Activated T-helper 2 cell treated with anti-CD3 and anti-CD28 coated beads, Interferon-gamma antibody, Interleukin-2, Interleukin-4, amounts not matched to agents 10 μg/mL and 5 μg/mL and 100 μg/mL, durations not matched to agents 14 hours and 24 hours and 36 hours (primary cell): ENCODE measurements at regions not wholly inside any gene's neighbourhood (a gene's known extent, or its start where the extent isn't known, plus 50 kb on each side); places are given as distances from the start of the nearest gene placed in this dataset.

Source experiments
- DNase-seq: peaks from one replicate; pipeline ENCODE4 v3.0.0; 2021; ENCODE audit warnings: low spot score
- H3K27ac Mint-ChIP-seq: one replicate; pipeline ENCODE4 v1.8.0; 2021; ENCODE audit warnings: mixed read lengths
- H3K27me3 Mint-ChIP-seq: one replicate; pipeline ENCODE4 v1.8.0; 2021; ENCODE audit warnings: low read depth, mixed read lengths
- H3K36me3 Mint-ChIP-seq: one replicate; pipeline ENCODE4 v1.8.0; 2021; ENCODE audit warnings: low read depth, mixed read lengths
- H3K4me1 Mint-ChIP-seq: one replicate; pipeline ENCODE4 v1.8.0; 2021; ENCODE audit warnings: low read depth, mixed read lengths
- H3K4me3 Mint-ChIP-seq: one replicate; pipeline ENCODE4 v1.8.0; 2021; ENCODE audit warnings: low read depth, mild to moderate bottlenecking, moderate library complexity, mixed read lengths
- H3K9me3 Mint-ChIP-seq: one replicate; pipeline ENCODE4 v1.8.0; 2021; ENCODE audit warnings: mixed read lengths
- intact Hi-C: fragments of 100-400 bp; cut with micrococcal nuclease; formaldehyde crosslinking; loops from one replicate; pipeline ENCODE4 v1.15.1; 2023

- peaks cover 9% of the 10 kb centered on the region for H3K9me3 Mint-ChIP-seq
- intact Hi-C loops = no loop called here
- H3K4me1 Mint-ChIP-seq = no peaks in the 10 kb centered on the region
- H3K4me3 Mint-ChIP-seq = no peak overlapping the region
- no peaks in the 10 kb centered on the region for H3K27me3 Mint-ChIP-seq
- DNase-seq = no peak
- no peak overlapping the region for H3K27ac Mint-ChIP-seq
- no peaks in the 10 kb centered on the region for H3K36me3 Mint-ChIP-seq
Measured at GRCh38 chr13:87078947-87079795, 592.0 kb upstream of the SLITRK5 start.

DNA sequence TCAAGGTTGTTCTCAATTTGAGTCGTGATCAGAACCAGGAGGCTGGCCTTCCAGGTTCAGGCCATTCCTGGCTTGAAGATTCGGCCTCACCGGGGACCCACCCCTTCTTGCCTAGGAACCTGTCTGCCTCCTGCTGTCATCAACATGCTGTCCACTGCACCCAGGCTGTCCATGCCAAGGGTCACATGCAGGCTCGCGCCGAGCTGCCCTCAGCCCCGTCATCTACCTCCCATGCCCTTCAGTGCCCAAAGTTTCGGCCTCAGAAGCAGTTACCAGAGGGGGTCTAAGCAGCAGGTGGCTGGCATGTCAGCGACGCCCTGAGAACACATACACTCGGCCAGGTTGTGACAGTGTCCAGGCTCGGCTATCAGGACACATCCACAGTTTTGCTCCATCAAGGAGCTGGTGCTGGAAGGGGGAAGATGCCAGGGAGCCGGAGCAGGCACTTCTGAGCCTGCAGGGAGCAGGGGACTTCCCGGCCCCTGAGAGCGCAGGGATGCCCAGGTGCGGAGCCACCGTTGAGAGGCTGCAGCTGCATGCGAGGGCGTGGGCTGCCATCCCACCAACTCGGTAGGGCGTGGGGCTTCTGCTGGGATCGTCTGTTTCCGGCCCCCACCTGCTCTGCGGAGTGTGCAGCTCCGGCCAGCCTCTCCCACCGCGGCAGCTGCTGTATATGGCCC, 590.9 kb upstream of the SLITRK5 start:
- H3K4me3 Mint-ChIP-seq = no peak overlapping the region
- peaks cover 14% of the 10 kb centered on the region for H3K9me3 Mint-ChIP-seq
- H3K36me3 Mint-ChIP-seq = no peaks in the 10 kb centered on the region
- no peaks in the 10 kb centered on the region for H3K27me3 Mint-ChIP-seq
- intact Hi-C loops = no loop called here
- H3K4me1 Mint-ChIP-seq = no peaks in the 10 kb centered on the region
- H3K27ac Mint-ChIP-seq = no peak overlapping the region
- no peak for DNase-seq

- Mint-ChIP-seq H3K4me1 (no peaks in the 10 kb centered on the region), H3K27ac (no peak overlapping the region), H3K36me3 (no peaks in the 10 kb centered on the region), H3K9me3 (peaks cover 18% of the 10 kb centered on the region), H3K27me3 (no peaks in the 10 kb centered on the region), H3K4me3 (no peak overlapping the region)
- intact Hi-C loops = no loop called here
- no peak for DNase-seq
Measured at GRCh38 chr13:87084192-87084591, 587.0 kb upstream of the SLITRK5 start.

- intact Hi-C loops = no loop called here
- no peak for DNase-seq
- no peak overlapping the region for H3K4me3 Mint-ChIP-seq
- no peaks in the 10 kb centered on the region for H3K36me3 Mint-ChIP-seq
- no peak overlapping the region for H3K27ac Mint-ChIP-seq
- peaks cover 16% of the 10 kb centered on the region for H3K9me3 Mint-ChIP-seq
- no peaks in the 10 kb centered on the region for H3K27me3 Mint-ChIP-seq
- no peaks in the 10 kb centered on the region for H3K4me1 Mint-ChIP-seq
Measured at GRCh38 chr13:87087741-87088140, 583.4 kb upstream of the SLITRK5 start.

GRCh38 chr13:87089391-87089790, 581.8 kb upstream of the SLITRK5 start:
- intact Hi-C loops = no loop called here
- no peaks in the 10 kb centered on the region for H3K4me1 Mint-ChIP-seq

DNA sequence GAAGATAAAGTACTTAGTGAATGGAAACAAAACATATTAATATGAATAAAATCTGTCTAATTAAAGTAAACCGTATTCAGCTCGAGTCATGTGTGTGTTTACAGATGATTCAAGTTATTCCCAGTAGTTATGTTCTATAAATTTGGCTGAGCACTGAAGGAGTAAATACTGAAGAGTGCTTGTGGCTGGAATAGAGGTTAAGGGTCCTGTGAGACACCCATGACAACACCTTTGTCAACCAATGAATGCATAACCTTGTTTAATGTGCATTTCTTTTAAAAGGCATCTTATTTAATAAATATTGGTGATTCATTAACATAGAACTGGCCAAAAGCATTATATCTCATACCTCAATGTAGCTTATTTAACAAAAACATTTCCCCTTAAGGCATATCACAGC, 577.8 kb upstream of the SLITRK5 start:
- intact Hi-C loops = no loop called here
- Mint-ChIP-seq H3K4me3 (no peak overlapping the region), H3K27me3 (no peaks in the 10 kb centered on the region), H3K4me1 (no peaks in the 10 kb centered on the region), H3K9me3 (peaks cover 12% of the 10 kb centered on the region), H3K27ac (no peak overlapping the region), H3K36me3 (no peaks in the 10 kb centered on the region)
- no peak for DNase-seq

More at GRCh38 chr13:87089391-87089790, 581.8 kb upstream of the SLITRK5 start:
- H3K9me3 Mint-ChIP-seq = peaks cover 13% of the 10 kb centered on the region
- DNase-seq = no peak
- H3K4me3 Mint-ChIP-seq = no peak overlapping the region
- no peak overlapping the region for H3K27ac Mint-ChIP-seq
- no peaks in the 10 kb centered on the region for H3K36me3 Mint-ChIP-seq
- H3K27me3 Mint-ChIP-seq = no peaks in the 10 kb centered on the region

DNA sequence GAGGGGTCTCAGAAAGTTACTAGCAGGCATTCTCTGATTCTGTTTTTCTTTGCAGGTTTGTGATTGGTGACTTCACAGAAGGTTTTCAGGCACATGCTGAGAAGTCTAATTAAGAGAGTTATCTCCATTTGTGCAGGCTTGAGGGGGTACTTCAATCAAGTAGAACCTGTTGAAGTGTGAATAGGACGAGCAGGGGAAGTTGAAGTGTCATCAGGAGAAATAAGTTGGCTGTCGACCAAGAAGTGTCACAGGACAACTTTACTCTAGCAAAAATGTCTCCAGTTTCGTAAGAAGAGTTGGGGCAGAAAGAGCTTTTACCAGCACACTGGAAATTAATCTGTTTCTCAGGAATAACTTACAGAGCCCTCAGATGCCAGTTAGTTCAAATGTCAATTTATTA, 576.5 kb upstream of the SLITRK5 start:
- Mint-ChIP-seq H3K9me3 (peaks cover 11% of the 10 kb centered on the region), H3K27me3 (no peaks in the 10 kb centered on the region), H3K4me3 (no peak overlapping the region), H3K27ac (no peak overlapping the region), H3K36me3 (no peaks in the 10 kb centered on the region), H3K4me1 (no peaks in the 10 kb centered on the region)
- DNase-seq = no peak
- intact Hi-C loops = no loop called here

GRCh38 chr13:87100431-87100830, 570.7 kb upstream of the SLITRK5 start:
- Mint-ChIP-seq H3K9me3 (peaks cover 19% of the 10 kb centered on the region), H3K27ac (no peak overlapping the region), H3K4me3 (no peak overlapping the region), H3K4me1 (no peaks in the 10 kb centered on the region), H3K36me3 (no peaks in the 10 kb centered on the region), H3K27me3 (no peaks in the 10 kb centered on the region)
- intact Hi-C loops = no loop called here
- no peak for DNase-seq

GRCh38 chr13:87107651-87108050, 563.5 kb upstream of the SLITRK5 start:
- intact Hi-C loops = no loop called here
- Mint-ChIP-seq H3K4me1 (no peaks in the 10 kb centered on the region), H3K27me3 (no peaks in the 10 kb centered on the region), H3K9me3 (peaks cover 19% of the 10 kb centered on the region), H3K36me3 (no peaks in the 10 kb centered on the region), H3K4me3 (no peak overlapping the region), H3K27ac (no peak overlapping the region)
- DNase-seq = no peak

DNA sequence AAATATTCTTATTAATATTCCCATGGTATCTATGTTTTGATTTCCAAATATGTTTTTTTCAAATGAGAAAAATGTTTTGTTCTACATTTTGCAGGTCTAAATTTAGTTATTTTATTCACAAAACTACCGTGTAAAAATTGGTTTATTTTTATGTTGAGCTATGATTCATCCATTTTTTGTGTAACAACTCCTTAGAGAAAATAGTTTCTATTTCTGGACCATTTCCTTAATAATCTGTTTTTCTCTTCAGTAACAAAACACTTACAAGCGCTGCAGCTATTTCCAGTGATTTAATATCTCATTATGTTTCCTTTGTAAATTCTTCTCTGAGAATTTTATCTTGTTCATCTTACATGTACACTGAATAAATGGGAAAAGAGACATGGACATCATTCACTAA, 550.7 kb upstream of the SLITRK5 start:
- H3K9me3 Mint-ChIP-seq = peaks cover 15% of the 10 kb centered on the region
- intact Hi-C loops = no loop called here
- H3K27ac Mint-ChIP-seq = no peak overlapping the region
- H3K36me3 Mint-ChIP-seq = no peaks in the 10 kb centered on the region
- DNase-seq = no peak
- H3K4me3 Mint-ChIP-seq = no peak overlapping the region
- H3K27me3 Mint-ChIP-seq = no peaks in the 10 kb centered on the region
- no peaks in the 10 kb centered on the region for H3K4me1 Mint-ChIP-seq

DNA sequence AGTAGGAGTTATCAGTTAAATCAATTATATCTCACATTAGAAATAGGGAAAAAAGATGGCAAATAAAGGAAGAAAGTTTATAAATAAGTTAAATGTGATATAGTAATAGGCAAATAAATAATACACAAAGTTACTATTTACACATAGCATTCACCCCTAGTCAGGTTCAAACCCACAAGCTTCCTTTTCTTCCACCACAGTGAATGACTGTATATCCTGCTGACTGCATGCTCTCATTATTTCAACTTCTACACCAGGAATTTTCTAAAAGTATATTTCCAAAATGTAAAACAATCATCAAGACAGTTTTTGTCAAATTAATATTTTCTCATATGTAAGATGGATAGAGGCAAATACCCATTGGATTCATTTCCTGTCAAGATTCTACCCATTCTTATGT, 548.6 kb upstream of the SLITRK5 start:
- Mint-ChIP-seq H3K4me3 (no peak overlapping the region), H3K9me3 (peaks cover 14% of the 10 kb centered on the region), H3K27ac (no peak overlapping the region), H3K4me1 (no peaks in the 10 kb centered on the region), H3K27me3 (no peaks in the 10 kb centered on the region), H3K36me3 (no peaks in the 10 kb centered on the region)
- no peak for DNase-seq
- intact Hi-C loops = no loop called here

DNA sequence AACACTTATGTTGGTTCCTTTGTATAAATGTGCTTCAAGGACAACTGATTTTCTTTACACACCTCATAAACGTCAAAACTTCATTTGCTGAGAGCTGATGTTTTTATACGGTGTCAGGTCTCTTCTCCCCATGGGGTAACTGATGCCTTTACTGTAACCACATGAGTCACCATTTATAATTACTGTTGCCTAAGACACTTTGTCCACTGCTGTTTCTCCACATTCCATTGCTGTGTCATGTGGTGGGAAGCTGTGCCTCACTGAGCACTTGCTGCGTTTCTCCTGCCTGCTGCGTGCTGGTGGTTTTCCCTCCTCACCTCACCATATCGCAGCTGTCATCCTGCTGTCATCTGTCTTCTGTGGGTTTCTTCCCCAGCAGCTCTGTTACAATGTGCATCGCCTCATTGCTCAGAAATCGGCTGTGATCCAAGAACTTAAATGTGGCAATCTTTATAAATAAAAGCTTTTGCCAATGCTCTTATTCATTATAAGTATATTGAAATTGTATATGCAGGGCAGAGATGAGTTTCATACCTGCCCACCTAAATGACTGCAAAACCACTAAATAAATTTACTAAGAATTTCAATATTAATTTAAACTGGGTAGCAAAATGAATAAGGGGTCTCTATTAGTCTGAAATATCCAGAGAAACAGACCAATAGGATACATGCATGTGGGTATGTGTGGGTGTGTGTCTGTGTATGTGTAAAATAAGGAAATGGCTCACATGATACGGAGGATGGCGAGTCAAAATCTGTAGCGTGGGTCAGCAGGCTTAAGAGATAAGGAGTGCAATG, 547.0 kb upstream of the SLITRK5 start:
- intact Hi-C loops = no loop called here
- Mint-ChIP-seq H3K27me3 (no peaks in the 10 kb centered on the region), H3K4me3 (no peak overlapping the region), H3K36me3 (no peaks in the 10 kb centered on the region), H3K9me3 (peaks cover 11% of the 10 kb centered on the region), H3K4me1 (no peaks in the 10 kb centered on the region), H3K27ac (no peak overlapping the region)
- DNase-seq = no peak

DNA sequence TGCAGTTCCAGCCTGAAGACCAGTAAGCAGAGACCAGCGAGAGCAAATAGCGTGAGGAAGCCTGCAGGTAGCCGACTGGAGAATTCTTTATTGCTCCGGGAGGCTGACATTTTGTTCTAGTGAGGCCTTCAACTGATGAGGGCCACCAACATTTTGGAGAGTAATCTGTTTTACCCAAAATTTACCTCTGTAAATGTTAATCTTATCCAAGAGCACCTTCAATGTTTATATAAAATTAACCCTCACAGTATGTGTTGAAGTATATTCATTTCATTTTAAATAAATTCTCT, 546.4 kb upstream of the SLITRK5 start:
- Mint-ChIP-seq H3K27ac (no peak overlapping the region), H3K9me3 (peaks cover 16% of the 10 kb centered on the region), H3K36me3 (no peaks in the 10 kb centered on the region), H3K4me1 (no peaks in the 10 kb centered on the region), H3K4me3 (no peak overlapping the region), H3K27me3 (no peaks in the 10 kb centered on the region)
- DNase-seq = no peak
- intact Hi-C loops = no loop called here
